ENCODE measurements at regions not wholly inside any gene's neighbourhood (a gene's known extent, or its start where the extent isn't known, plus 50 kb on each side); places are given as distances from the start of the nearest gene placed in this dataset.

GRCh38 chr2:23091019-23091418, 294.0 kb upstream of the KLHL29 start:
- ChIA-PET CTCF (no interaction called here), POLR2A (no interaction called here)
- DNase-seq (ENCODE audit: low read depth, low spot score), result no peak
- H3K4me3 ChIP-seq (ENCODE audit: low read depth, low read length), result no peak overlapping the region
- TF ChIP-seq, protein P1, sequence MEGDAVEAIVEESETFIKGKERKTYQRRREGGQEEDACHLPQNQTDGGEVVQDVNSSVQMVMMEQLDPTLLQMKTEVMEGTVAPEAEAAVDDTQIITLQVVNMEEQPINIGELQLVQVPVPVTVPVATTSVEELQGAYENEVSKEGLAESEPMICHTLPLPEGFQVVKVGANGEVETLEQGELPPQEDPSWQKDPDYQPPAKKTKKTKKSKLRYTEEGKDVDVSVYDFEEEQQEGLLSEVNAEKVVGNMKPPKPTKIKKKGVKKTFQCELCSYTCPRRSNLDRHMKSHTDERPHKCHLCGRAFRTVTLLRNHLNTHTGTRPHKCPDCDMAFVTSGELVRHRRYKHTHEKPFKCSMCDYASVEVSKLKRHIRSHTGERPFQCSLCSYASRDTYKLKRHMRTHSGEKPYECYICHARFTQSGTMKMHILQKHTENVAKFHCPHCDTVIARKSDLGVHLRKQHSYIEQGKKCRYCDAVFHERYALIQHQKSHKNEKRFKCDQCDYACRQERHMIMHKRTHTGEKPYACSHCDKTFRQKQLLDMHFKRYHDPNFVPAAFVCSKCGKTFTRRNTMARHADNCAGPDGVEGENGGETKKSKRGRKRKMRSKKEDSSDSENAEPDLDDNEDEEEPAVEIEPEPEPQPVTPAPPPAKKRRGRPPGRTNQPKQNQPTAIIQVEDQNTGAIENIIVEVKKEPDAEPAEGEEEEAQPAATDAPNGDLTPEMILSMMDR (IDR thresholded peaks at IDR 0.05; ENCODE audit: insufficient read depth, low read length, missing control alignments), result no peak

GRCh38 chr2:23091900-23092299, 293.1 kb upstream of the KLHL29 start:
- CTCF ChIA-PET, result no interaction called here
- DNase-seq (ENCODE audit: low read depth, low spot score), result no peak
- TF ChIP-seq, protein P1 (IDR thresholded peaks at IDR 0.05; ENCODE audit: insufficient read depth, low read length, missing control alignments), result no peak
- POLR2A ChIA-PET, result no interaction called here
- H3K4me3 ChIP-seq (ENCODE audit: low read depth, low read length), result no peak overlapping the region

DNA sequence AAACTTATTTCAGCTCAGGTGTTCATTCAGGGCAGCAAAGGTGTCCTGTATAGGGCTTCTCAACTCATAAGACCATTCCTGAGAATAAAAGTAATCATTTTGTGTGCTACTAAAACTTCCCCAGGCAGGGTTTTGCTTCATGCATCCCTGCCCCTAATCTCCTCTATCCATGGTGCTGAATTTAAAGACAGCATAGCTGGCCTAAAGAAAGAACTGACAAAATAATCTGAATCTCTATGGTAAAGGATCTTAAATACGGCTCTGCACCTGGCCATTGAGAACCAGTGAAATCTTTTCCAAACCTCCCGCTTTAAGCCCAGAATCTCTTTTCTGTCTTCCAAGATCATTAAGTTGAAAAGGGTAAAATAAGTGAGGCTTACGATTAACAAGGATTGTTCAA, 292.1 kb upstream of the KLHL29 start:
- TF ChIP-seq, protein P1 (IDR thresholded peaks at IDR 0.05; ENCODE audit: insufficient read depth, low read length, missing control alignments), result no peak
- DNase-seq (ENCODE audit: low read depth, low spot score), result no peak
- POLR2A ChIA-PET, result no interaction called here
- CTCF ChIA-PET, result no interaction called here
- no peak overlapping the region for H3K4me3 ChIP-seq (ENCODE audit: low read depth, low read length)

GRCh38 chr2:23093513-23093912, 291.5 kb upstream of the KLHL29 start:
- CTCF ChIA-PET, result no interaction called here
- POLR2A ChIA-PET, result no interaction called here
- DNase-seq (ENCODE audit: low read depth, low spot score), result no peak
- no peak overlapping the region for H3K4me3 ChIP-seq (ENCODE audit: low read depth, low read length)
- TF ChIP-seq, protein P1 (IDR thresholded peaks at IDR 0.05; ENCODE audit: insufficient read depth, low read length, missing control alignments), result no peak

GRCh38 chr2:23096906-23097602, 287.9 kb upstream of the KLHL29 start:
- DNase-seq (ENCODE audit: low read depth, low spot score), result no peak
- TF ChIP-seq, protein P1 (IDR thresholded peaks at IDR 0.05; ENCODE audit: insufficient read depth, low read length, missing control alignments), result no peak
- CTCF ChIA-PET, result no interaction called here
- POLR2A ChIA-PET, result no interaction called here
- no peak overlapping the region for H3K4me3 ChIP-seq (ENCODE audit: low read depth, low read length)

GRCh38 chr2:23100406-23100805, 284.6 kb upstream of the KLHL29 start:
- POLR2A ChIA-PET, result no interaction called here
- TF ChIP-seq, protein P1 (IDR thresholded peaks at IDR 0.05; ENCODE audit: insufficient read depth, low read length, missing control alignments), result no peak
- CTCF ChIA-PET, result no interaction called here
- H3K4me3 ChIP-seq (ENCODE audit: low read depth, low read length), result no peak overlapping the region
- no peak for DNase-seq (ENCODE audit: low read depth, low spot score)

Data from AG04449 (cell line).